ENCODE measurements at regions not wholly inside any gene's neighbourhood (a gene's known extent, or its start where the extent isn't known, plus 50 kb on each side); places are given as distances from the start of the nearest gene placed in this dataset.

DNA sequence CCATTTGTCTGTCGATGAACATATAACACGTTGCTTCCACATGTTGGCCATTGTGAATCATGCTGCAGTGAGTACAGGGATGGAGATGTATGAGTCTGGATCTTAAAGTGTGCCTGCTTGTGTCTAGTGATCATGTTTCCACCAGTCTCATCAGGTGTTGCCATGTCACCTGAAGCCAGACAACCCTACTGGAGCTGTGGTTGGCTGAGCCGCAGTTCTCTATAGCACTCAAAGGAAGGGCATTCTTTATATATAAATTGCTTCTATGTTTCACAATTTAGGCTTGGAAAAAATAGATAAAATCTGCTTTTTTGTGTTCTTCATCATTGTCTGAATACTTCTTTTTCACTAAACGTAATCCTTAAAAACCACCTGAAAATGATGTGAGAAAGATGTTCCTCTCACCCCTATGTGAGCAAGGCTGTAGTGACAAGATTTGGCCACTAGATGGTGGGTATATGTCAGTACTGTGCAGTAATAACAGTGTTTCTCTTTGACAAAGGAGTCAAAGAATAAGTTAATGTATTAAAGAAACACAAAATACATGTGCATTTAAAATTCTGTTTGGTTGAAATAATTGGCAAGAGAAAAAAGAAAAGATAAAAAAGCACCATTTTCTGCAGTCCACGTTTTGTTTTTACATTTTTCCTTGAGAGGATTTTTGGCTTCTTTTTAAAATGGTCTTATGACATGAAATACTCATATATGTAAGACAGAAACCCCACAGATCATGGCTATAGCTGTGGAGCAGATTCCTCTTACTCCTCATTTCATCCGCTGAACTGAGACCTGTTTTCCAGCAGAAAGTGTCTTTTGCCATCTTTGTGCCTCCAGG lies 394.5 kb upstream of the DPPA4 start (continued):
- TF ChIP-seq, protein P1, sequence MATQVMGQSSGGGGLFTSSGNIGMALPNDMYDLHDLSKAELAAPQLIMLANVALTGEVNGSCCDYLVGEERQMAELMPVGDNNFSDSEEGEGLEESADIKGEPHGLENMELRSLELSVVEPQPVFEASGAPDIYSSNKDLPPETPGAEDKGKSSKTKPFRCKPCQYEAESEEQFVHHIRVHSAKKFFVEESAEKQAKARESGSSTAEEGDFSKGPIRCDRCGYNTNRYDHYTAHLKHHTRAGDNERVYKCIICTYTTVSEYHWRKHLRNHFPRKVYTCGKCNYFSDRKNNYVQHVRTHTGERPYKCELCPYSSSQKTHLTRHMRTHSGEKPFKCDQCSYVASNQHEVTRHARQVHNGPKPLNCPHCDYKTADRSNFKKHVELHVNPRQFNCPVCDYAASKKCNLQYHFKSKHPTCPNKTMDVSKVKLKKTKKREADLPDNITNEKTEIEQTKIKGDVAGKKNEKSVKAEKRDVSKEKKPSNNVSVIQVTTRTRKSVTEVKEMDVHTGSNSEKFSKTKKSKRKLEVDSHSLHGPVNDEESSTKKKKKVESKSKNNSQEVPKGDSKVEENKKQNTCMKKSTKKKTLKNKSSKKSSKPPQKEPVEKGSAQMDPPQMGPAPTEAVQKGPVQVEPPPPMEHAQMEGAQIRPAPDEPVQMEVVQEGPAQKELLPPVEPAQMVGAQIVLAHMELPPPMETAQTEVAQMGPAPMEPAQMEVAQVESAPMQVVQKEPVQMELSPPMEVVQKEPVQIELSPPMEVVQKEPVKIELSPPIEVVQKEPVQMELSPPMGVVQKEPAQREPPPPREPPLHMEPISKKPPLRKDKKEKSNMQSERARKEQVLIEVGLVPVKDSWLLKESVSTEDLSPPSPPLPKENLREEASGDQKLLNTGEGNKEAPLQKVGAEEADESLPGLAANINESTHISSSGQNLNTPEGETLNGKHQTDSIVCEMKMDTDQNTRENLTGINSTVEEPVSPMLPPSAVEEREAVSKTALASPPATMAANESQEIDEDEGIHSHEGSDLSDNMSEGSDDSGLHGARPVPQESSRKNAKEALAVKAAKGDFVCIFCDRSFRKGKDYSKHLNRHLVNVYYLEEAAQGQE (IDR thresholded peaks at IDR 0.05; ENCODE audit: borderline replicate concordance), result peak; percentile 19; the same call in 1 of the 2 replicates
- TF ChIP-seq, protein P1 (CRISPR knock-in tag; IDR thresholded peaks at IDR 0.05; ENCODE audit: low read depth), result no peak
- TF ChIP-seq ZBTB26 (CRISPR knock-in tag; IDR thresholded peaks at IDR 0.05) (no peak), ZNF146 (CRISPR knock-in tag; IDR thresholded peaks at IDR 0.05; ENCODE audit: unreplicated experiment) (no peak), NEUROD1 (IDR thresholded peaks at IDR 0.05; ENCODE audit: borderline replicate concordance, low read depth, low read length, partially characterized antibody) (no peak), SMC3 (conservative IDR thresholded peaks at IDR 0.05; ENCODE audit: insufficient read depth, low read depth, low read length) (0 out of 2 replicates have a peak, but pooled peaks have one; percentile 21), CBX2 (IDR thresholded peaks at IDR 0.05; ENCODE audit: insufficient read depth, low read length, poor library complexity, severe bottlenecking) (no peak)
- TF ChIP-seq, protein P2, sequence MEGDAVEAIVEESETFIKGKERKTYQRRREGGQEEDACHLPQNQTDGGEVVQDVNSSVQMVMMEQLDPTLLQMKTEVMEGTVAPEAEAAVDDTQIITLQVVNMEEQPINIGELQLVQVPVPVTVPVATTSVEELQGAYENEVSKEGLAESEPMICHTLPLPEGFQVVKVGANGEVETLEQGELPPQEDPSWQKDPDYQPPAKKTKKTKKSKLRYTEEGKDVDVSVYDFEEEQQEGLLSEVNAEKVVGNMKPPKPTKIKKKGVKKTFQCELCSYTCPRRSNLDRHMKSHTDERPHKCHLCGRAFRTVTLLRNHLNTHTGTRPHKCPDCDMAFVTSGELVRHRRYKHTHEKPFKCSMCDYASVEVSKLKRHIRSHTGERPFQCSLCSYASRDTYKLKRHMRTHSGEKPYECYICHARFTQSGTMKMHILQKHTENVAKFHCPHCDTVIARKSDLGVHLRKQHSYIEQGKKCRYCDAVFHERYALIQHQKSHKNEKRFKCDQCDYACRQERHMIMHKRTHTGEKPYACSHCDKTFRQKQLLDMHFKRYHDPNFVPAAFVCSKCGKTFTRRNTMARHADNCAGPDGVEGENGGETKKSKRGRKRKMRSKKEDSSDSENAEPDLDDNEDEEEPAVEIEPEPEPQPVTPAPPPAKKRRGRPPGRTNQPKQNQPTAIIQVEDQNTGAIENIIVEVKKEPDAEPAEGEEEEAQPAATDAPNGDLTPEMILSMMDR (IDR thresholded peaks at IDR 0.05 in 2 of 3, conservative IDR thresholded peaks at IDR 0.05 in 1 of 3; ENCODE audit: insufficient read depth in 2 of 3, low read depth in 1 of 3, low read length in 3 of 3), result peak; percentile 22 to 51 (median 46); a peak in 5 of 6 replicates

Data from K562 (cell line).